ENCODE measurements at regions not wholly inside any gene's neighbourhood (a gene's known extent, or its start where the extent isn't known, plus 50 kb on each side); places are given as distances from the start of the nearest gene placed in this dataset.

DNA sequence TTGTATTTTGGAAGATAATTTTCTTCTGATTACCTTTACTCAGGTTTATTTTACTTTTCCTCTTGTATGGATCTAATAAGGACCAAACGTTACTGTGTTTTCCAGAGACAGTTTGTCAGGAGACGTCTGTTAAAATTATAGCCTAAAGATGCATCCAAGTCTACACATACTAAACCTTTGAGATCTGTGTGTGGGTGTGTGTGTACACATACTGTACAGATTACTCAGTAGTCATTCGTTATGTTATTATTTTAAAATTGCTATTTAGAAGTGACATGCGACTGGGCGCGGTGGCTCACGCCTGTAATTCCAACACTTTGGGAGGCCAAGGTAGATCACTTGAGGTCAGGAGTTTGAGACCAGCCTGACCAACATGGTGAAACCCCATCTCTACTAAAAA, 51.6 kb upstream of the CNTLN start:
- POLR2A ChIA-PET: no interaction called here
- no peak for DNase-seq (ENCODE audit: extremely low spot score)
- CTCF ChIA-PET: no interaction called here
- TF ChIP-seq FOXM1 (IDR thresholded peaks at IDR 0.05; ENCODE audit: borderline replicate concordance): no peak
- TF ChIP-seq LEF1 (IDR thresholded peaks at IDR 0.05; ENCODE audit: borderline replicate concordance): no peak
- TF ChIP-seq SP1 (IDR thresholded peaks at IDR 0.05): no peak
- no peak for TF ChIP-seq CTBP1 (IDR thresholded peaks at IDR 0.05; ENCODE audit: borderline replicate concordance)
- TF ChIP-seq, protein P1, sequence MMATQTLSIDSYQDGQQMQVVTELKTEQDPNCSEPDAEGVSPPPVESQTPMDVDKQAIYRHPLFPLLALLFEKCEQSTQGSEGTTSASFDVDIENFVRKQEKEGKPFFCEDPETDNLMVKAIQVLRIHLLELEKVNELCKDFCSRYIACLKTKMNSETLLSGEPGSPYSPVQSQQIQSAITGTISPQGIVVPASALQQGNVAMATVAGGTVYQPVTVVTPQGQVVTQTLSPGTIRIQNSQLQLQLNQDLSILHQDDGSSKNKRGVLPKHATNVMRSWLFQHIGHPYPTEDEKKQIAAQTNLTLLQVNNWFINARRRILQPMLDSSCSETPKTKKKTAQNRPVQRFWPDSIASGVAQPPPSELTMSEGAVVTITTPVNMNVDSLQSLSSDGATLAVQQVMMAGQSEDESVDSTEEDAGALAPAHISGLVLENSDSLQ (IDR thresholded peaks at IDR 0.05): no peak
- no peak for TF ChIP-seq FOXA1 (IDR thresholded peaks at IDR 0.05)
- TF ChIP-seq FOXK2 (IDR thresholded peaks at IDR 0.05): no peak
- no peak for TF ChIP-seq SUZ12 (IDR thresholded peaks at IDR 0.05)
- TF ChIP-seq ELF4 (IDR thresholded peaks at IDR 0.05): no peak
- no peak for TF ChIP-seq TARDBP (IDR thresholded peaks at IDR 0.05)
- no peak for TF ChIP-seq HDGF (IDR thresholded peaks at IDR 0.05; ENCODE audit: borderline replicate concordance)
- no peak for TF ChIP-seq NFRKB (IDR thresholded peaks at IDR 0.05)
- no peak for TF ChIP-seq ARNT (IDR thresholded peaks at IDR 0.05)
- no peak for TF ChIP-seq BHLHE40 (IDR thresholded peaks at IDR 0.05; ENCODE audit: borderline replicate concordance)

DNA sequence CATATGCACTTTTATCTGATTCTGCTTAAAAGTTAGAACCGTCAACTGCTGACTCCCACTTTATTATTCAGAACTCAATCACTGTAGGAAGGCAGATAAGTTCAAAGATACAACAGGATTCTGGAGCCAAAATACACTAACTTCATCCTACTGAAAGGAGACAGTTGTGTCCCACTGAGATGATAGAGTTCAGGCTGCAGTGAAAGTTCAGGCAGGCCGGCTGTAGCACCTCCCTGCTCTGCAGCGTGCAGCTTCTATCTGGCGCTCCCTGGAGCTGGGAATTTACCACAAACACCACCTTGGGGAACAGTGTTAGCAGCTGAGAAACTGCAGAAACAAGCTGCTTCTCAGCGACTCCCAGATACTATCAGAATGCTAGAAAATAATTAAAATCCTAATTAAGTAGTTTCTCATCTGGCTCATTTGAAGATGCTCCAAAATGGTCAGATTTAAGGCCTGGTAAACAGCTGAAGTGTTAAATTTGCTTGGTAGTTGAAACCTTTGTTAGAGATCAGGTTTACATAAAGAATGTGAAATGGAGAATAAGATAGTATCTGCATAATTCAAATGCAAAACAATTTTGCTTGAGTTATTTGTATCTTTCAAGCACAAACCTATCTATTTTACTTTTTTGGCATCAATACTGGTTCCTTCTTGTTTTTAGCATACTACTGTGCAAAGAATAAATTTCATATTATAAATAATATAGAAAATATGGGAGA, 52.3 kb upstream of the CNTLN start:
- ChIA-PET POLR2A (no interaction called here), CTCF (no interaction called here)
- TF ChIP-seq NFRKB (IDR thresholded peaks at IDR 0.05) (no peak), CTBP1 (IDR thresholded peaks at IDR 0.05; ENCODE audit: borderline replicate concordance) (no peak), BHLHE40 (IDR thresholded peaks at IDR 0.05; ENCODE audit: borderline replicate concordance) (no peak), FOXK2 (IDR thresholded peaks at IDR 0.05) (no peak), ZNF384 (IDR thresholded peaks at IDR 0.05) (no peak), FOXA1 (IDR thresholded peaks at IDR 0.05) (no peak), FOXM1 (IDR thresholded peaks at IDR 0.05; ENCODE audit: borderline replicate concordance) (no peak), SP1 (IDR thresholded peaks at IDR 0.05) (no peak), HDGF (IDR thresholded peaks at IDR 0.05; ENCODE audit: borderline replicate concordance) (no peak), SUZ12 (IDR thresholded peaks at IDR 0.05) (no peak), ARNT (IDR thresholded peaks at IDR 0.05) (no peak), ELF4 (IDR thresholded peaks at IDR 0.05) (no peak), TARDBP (IDR thresholded peaks at IDR 0.05) (no peak), L3MBTL2 (conservative IDR thresholded peaks at IDR 0.05) (no peak)
- TF ChIP-seq, protein P1 (IDR thresholded peaks at IDR 0.05): no peak
- peak; percentile 27 for DNase-seq (ENCODE audit: extremely low spot score)

DNA sequence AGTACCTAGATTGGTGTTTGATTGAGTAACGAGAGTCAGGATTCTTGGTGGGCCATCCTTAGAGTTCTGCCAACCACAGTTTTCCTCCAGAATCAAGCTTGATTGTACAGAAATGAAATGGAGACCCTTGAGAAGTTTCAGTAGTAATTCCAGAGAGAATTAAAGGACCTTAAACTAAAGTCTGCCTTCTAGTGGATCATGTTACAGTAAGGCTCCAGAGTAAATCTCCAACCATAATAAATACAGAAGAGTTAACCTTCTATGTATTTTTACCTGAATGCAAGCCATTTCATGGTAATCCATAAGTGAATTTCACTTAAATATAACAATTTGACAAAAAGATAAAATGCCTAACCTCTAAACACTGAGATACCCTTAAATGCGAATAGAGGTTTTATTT, 53.0 kb upstream of the CNTLN start:
- ChIA-PET CTCF (no interaction called here), POLR2A (no interaction called here)

DNA sequence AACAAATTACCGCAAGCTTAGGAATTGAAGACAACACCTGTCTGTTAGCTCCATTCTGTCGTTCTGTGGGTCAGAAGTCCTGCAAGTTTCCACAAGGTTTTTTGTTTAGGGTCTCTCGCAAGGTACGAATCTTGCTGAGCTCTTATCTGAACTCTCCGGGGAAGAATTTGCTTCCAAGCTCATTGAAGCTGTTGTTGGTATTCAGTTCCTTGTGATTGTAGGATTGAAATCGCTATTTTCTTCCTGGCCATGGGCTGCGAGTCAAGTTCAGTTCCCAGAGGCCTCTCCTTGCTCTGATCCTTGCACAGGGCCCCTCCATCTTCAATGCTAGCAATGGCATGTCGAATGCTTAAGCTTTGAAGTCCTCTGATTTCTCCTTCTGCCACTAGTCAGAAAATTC, 53.5 kb upstream of the CNTLN start:
- POLR2A ChIA-PET: no interaction called here
- no peak for TF ChIP-seq ARNT (IDR thresholded peaks at IDR 0.05)
- no peak for TF ChIP-seq ELF4 (IDR thresholded peaks at IDR 0.05)
- TF ChIP-seq ZNF384 (IDR thresholded peaks at IDR 0.05): no peak
- no peak for TF ChIP-seq BHLHE40 (IDR thresholded peaks at IDR 0.05; ENCODE audit: borderline replicate concordance)
- no peak for TF ChIP-seq CTBP1 (IDR thresholded peaks at IDR 0.05; ENCODE audit: borderline replicate concordance)
- TF ChIP-seq FOXM1 (IDR thresholded peaks at IDR 0.05; ENCODE audit: borderline replicate concordance): no peak
- no peak for TF ChIP-seq FOXK2 (IDR thresholded peaks at IDR 0.05)
- TF ChIP-seq HDGF (IDR thresholded peaks at IDR 0.05; ENCODE audit: borderline replicate concordance): no peak
- no peak for TF ChIP-seq SUZ12 (IDR thresholded peaks at IDR 0.05)
- no peak for TF ChIP-seq L3MBTL2 (conservative IDR thresholded peaks at IDR 0.05)
- TF ChIP-seq LEF1 (IDR thresholded peaks at IDR 0.05; ENCODE audit: borderline replicate concordance): no peak
- no peak for TF ChIP-seq FOXA1 (IDR thresholded peaks at IDR 0.05)
- TF ChIP-seq, protein P1 (IDR thresholded peaks at IDR 0.05): no peak
- no peak for TF ChIP-seq TARDBP (IDR thresholded peaks at IDR 0.05)
- no peak for DNase-seq (ENCODE audit: extremely low spot score)
- CTCF ChIA-PET: no interaction called here

More for the DNA sequence above, 53.0 kb upstream of the CNTLN start:
- DNase-seq (ENCODE audit: extremely low spot score): no peak
- TF ChIP-seq HDGF (IDR thresholded peaks at IDR 0.05; ENCODE audit: borderline replicate concordance) (no peak), SP1 (IDR thresholded peaks at IDR 0.05) (no peak), CTBP1 (IDR thresholded peaks at IDR 0.05; ENCODE audit: borderline replicate concordance) (no peak), ZNF384 (IDR thresholded peaks at IDR 0.05) (no peak), L3MBTL2 (conservative IDR thresholded peaks at IDR 0.05) (no peak), LEF1 (IDR thresholded peaks at IDR 0.05; ENCODE audit: borderline replicate concordance) (no peak), BHLHE40 (IDR thresholded peaks at IDR 0.05; ENCODE audit: borderline replicate concordance) (no peak), FOXM1 (IDR thresholded peaks at IDR 0.05; ENCODE audit: borderline replicate concordance) (no peak), FOXA1 (IDR thresholded peaks at IDR 0.05) (no peak), TARDBP (IDR thresholded peaks at IDR 0.05) (no peak), NFRKB (IDR thresholded peaks at IDR 0.05) (no peak), ARNT (IDR thresholded peaks at IDR 0.05) (no peak), ELF4 (IDR thresholded peaks at IDR 0.05) (no peak)

DNA sequence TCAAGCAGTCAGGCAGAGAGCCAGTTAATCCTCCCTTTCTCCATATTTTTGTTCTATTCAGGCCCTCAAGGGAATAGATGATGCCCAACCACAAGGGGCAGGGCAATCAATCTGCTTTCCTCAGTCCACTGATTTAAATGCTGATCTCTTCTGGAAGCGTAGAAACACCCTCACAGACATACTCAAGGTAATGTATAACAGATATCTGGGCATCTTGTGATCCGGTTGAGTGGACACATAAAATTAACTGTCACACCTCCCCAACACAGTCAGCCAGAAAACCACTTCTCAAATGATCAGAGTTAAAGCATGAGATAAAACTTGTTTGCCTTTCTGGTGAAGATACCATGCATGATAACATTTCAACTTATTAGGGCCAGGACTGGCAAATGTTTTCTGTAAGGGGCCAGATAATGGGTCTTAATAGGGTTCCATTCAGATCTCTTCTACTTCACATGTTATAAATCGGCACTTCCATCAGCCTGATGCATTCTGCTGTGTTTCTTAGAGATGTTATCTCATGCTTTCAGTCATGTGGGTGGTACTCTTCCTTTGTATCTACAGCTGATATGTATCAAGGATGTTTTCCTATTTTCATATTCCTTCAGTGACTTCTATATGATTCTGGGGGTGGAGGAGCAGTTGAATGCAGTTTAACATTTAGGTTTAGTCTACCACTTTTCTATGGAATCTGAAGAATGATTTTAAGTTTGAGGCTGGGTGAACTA, 58.9 kb upstream of the CNTLN start:
- TF ChIP-seq HDGF (IDR thresholded peaks at IDR 0.05; ENCODE audit: borderline replicate concordance) (no peak), NFRKB (IDR thresholded peaks at IDR 0.05) (no peak), FOXM1 (IDR thresholded peaks at IDR 0.05; ENCODE audit: borderline replicate concordance) (no peak), L3MBTL2 (conservative IDR thresholded peaks at IDR 0.05) (no peak), FOXK2 (IDR thresholded peaks at IDR 0.05) (no peak), FOXA1 (IDR thresholded peaks at IDR 0.05) (no peak), TARDBP (IDR thresholded peaks at IDR 0.05) (no peak), SP1 (IDR thresholded peaks at IDR 0.05) (no peak), LEF1 (IDR thresholded peaks at IDR 0.05; ENCODE audit: borderline replicate concordance) (no peak), BHLHE40 (IDR thresholded peaks at IDR 0.05; ENCODE audit: borderline replicate concordance) (no peak), SUZ12 (IDR thresholded peaks at IDR 0.05) (no peak), ELF4 (IDR thresholded peaks at IDR 0.05) (no peak)
- TF ChIP-seq, protein P1 (IDR thresholded peaks at IDR 0.05): no peak
- POLR2A ChIA-PET: no interaction called here
- no peak for DNase-seq (ENCODE audit: extremely low spot score)
- CTCF ChIA-PET: no interaction called here

Data from HEK293T (cell line).